ENCODE measurements at regions not wholly inside any gene's neighbourhood (a gene's known extent, or its start where the extent isn't known, plus 50 kb on each side); places are given as distances from the start of the nearest gene placed in this dataset.
"Not testable (repeated sequence)": the region's sequence is repeated elsewhere in the genome, so short reads cannot be mapped to it uniquely, and the experiment has no call there.

DNA sequence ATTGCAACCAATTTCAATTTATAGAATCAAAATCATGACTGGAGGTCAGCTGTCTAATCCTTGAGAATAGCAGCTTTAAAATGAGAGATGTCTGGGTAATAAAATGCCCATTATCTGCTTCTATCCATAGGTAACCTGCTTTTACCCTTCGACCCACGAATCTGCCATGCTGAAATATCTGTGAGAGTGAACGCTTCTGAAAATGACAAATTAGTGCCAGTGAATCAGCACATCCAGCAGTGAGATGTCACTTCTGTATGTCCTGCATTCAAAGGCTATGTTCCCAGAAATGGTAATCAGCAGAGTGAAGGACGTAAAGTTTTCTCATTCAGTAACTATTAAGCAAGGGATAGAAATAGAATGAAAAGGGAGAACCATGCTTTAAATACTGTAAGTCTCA lies 532.4 kb upstream of the ITGA1 start:
- Histone ChIP-seq H3K36me3 (ENCODE audit: insufficient read depth, low read length) (no peaks in the 10 kb centered on the region), H3K9ac (ENCODE audit: low read length) (no peak overlapping the region), H3K27me3 (ENCODE audit: control insufficient read depth in 1 of 2, insufficient read depth in 2 of 2, low read length in 2 of 2) (no peaks in the 10 kb centered on the region), H3K4me1 (ENCODE audit: insufficient read depth, low read length) (no peaks in the 10 kb centered on the region), H3K4me3 (ENCODE audit: low read depth in 1 of 2, low read length in 2 of 2) (no peak overlapping the region), H3K27ac (ENCODE audit: low read depth, low read length) (no peak overlapping the region), H3K9me3 (ENCODE audit: low read length) (no peaks in the 10 kb centered on the region)

DNA sequence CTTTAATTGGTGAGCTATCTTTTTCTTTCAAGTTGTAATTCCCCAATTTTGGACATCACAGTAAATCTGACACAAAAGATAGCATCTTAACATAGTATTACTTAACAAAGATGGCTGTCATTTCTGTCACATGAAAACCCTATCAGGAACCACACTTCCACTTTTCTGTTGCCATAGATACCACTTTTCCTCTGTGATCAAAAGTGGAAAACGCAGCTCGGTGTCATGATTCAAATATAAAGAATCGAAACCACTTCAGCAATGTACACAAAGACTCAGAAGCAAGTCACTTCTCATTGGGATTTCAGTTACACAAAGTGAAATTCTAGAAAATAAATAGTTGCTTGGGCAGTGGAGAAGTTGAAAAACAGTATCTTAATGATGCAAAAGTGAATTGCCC lies 524.9 kb upstream of the ITGA1 start:
- no peaks in the 10 kb centered on the region for H3K9me3 ChIP-seq (ENCODE audit: low read length)
- no peak overlapping the region for H3K9ac ChIP-seq (ENCODE audit: low read length)
- H3K27ac ChIP-seq (ENCODE audit: low read depth, low read length), result no peak overlapping the region
- H3K36me3 ChIP-seq (ENCODE audit: insufficient read depth, low read length), result no peaks in the 10 kb centered on the region
- H3K4me1 ChIP-seq (ENCODE audit: insufficient read depth, low read length), result no peaks in the 10 kb centered on the region
- H3K4me3 ChIP-seq (ENCODE audit: low read depth in 1 of 2, low read length in 2 of 2), result no peak overlapping the region
- H3K27me3 ChIP-seq (ENCODE audit: control insufficient read depth in 1 of 2, insufficient read depth in 2 of 2, low read length in 2 of 2), result no peaks in the 10 kb centered on the region

DNA sequence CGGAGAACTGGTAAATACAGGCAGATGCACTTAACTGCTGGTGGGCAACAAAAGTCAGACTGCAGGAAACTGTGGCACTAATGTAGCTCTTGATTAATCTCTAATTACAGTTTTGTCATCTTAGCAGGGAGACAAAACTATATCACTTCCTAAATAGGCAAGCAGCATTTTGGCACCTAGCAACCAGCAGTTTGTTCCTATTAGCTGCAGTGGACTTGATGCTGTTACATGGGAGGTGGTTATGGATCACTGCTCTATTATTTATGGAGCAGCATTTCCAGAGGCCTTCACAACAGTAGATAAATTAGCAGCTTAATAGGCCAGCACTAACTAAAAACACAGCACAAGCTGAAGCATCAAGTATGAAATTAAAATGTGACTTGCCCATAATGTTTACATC lies 518.3 kb upstream of the ITGA1 start:
- Histone ChIP-seq H3K36me3 (ENCODE audit: insufficient read depth, low read length) (no peaks in the 10 kb centered on the region), H3K9ac (ENCODE audit: low read length) (no peak overlapping the region), H3K27ac (ENCODE audit: low read depth, low read length) (no peak overlapping the region), H3K4me3 (ENCODE audit: low read depth in 1 of 2, low read length in 2 of 2) (peak overlapping the region in 1 of 2 donors; percentile 19), H3K27me3 (ENCODE audit: control insufficient read depth in 1 of 2, insufficient read depth in 2 of 2, low read length in 2 of 2) (no peaks in the 10 kb centered on the region), H3K4me1 (ENCODE audit: insufficient read depth, low read length) (no peaks in the 10 kb centered on the region), H3K9me3 (ENCODE audit: low read length) (no peaks in the 10 kb centered on the region)

DNA sequence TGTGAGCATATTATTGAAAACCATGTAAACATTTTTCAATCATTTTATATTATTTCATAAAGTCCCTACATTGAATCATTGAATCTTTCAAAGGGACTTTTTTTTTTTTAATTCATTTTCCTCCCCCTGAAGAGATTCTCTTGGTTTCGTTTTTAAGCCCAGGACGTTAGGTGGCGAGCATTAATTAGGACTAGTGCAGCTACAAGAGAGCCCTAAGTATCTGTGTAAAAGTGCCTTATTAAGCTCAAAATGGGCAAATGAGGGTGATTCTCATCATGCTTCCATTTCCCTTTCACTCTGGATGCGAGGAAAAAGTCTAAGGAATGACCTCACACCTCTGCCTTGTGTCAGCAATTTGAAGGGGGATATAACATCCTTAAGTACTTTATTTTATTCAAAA lies 517.9 kb upstream of the ITGA1 start:
- no peaks in the 10 kb centered on the region for H3K4me1 ChIP-seq (ENCODE audit: insufficient read depth, low read length)
- no peak overlapping the region for H3K9ac ChIP-seq (ENCODE audit: low read length)
- peak overlapping the region in 1 of 2 donors; percentile 19 for H3K4me3 ChIP-seq (ENCODE audit: low read depth in 1 of 2, low read length in 2 of 2)
- H3K36me3 ChIP-seq (ENCODE audit: insufficient read depth, low read length), result no peaks in the 10 kb centered on the region
- no peaks in the 10 kb centered on the region for H3K9me3 ChIP-seq (ENCODE audit: low read length)
- no peaks in the 10 kb centered on the region for H3K27me3 ChIP-seq (ENCODE audit: control insufficient read depth in 1 of 2, insufficient read depth in 2 of 2, low read length in 2 of 2)
- no peak overlapping the region for H3K27ac ChIP-seq (ENCODE audit: low read depth, low read length)

DNA sequence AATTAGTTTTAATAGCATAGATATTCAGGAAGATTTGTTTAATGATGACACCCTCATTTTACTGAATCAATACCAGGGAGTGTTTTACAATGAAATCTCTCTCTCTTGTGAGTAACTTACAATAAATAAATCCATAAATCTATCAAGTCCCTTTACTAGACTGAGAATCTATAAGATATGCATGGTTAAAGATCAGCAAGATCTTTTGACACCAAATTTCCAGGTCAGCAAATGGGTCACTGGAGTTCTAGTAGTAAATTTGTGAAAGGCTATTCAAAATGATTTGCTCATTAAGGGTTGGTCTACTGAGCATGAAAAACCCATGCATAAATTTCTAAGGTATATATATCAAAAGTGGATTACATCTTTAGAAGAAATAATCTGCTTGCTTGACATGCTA lies 512.1 kb upstream of the ITGA1 start:
- Histone ChIP-seq H3K9me3 (ENCODE audit: low read length) (no peaks in the 10 kb centered on the region), H3K9ac (ENCODE audit: low read length) (no peak overlapping the region), H3K27me3 (ENCODE audit: control insufficient read depth in 1 of 2, insufficient read depth in 2 of 2, low read length in 2 of 2) (no peaks in the 10 kb centered on the region), H3K27ac (ENCODE audit: low read depth, low read length) (no peak overlapping the region), H3K36me3 (ENCODE audit: insufficient read depth, low read length) (no peaks in the 10 kb centered on the region), H3K4me3 (ENCODE audit: low read depth in 1 of 2, low read length in 2 of 2) (no peak overlapping the region), H3K4me1 (ENCODE audit: insufficient read depth, low read length) (no peaks in the 10 kb centered on the region)

DNA sequence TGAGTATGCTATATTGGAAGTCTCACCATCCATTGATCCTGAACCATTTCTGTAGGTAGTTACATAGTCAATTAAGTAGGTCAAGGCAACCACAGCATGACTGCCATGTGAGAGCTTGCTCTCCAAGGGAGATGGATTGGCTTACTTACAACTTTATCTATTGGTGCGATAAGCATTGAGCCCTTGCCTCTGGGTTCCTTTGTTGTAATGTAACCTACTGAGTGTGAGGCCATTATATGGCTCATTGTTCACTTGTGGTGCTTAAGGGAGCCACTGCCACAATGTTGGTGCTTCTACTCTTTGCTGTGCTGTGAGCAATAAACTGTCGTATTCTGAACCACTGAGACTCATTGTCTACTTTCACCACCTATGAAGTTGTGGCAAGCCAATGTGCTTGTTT lies 510.6 kb upstream of the ITGA1 start:
- no peaks in the 10 kb centered on the region for H3K27me3 ChIP-seq (ENCODE audit: control insufficient read depth in 1 of 2, insufficient read depth in 2 of 2, low read length in 2 of 2)
- H3K9me3 ChIP-seq (ENCODE audit: low read length), result no peaks in the 10 kb centered on the region
- H3K36me3 ChIP-seq (ENCODE audit: insufficient read depth, low read length), result no peaks in the 10 kb centered on the region
- H3K4me1 ChIP-seq (ENCODE audit: insufficient read depth, low read length), result no peaks in the 10 kb centered on the region
- no peak overlapping the region for H3K4me3 ChIP-seq (ENCODE audit: low read depth in 1 of 2, low read length in 2 of 2)
- H3K27ac ChIP-seq (ENCODE audit: low read depth, low read length), result no peak overlapping the region
- no peak overlapping the region for H3K9ac ChIP-seq (ENCODE audit: low read length)

DNA sequence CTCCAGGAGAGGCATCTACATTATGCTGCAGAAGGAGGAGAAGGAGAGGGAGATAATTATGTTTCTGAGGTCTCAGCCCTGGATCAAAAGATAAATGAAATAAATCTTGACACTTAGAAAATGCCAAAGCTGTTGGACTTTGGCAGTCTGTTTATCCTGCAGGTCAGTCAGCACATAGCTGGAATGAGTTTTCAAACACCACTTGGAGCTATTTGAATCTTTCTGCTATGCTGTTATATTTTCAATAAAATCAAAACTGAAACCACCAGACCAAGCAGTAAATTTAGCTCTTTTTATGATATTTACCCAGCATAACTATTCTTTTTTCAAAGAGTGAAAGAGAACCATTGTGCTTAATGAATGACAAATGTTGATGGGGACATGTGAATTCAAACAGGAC lies 505.1 kb upstream of the ITGA1 start:
- Histone ChIP-seq H3K9ac (ENCODE audit: low read length) (no peak overlapping the region), H3K9me3 (ENCODE audit: low read length) (no peaks in the 10 kb centered on the region), H3K27me3 (ENCODE audit: control insufficient read depth in 1 of 2, insufficient read depth in 2 of 2, low read length in 2 of 2) (no peaks in the 10 kb centered on the region), H3K4me3 (ENCODE audit: low read depth in 1 of 2, low read length in 2 of 2) (no peak overlapping the region), H3K36me3 (ENCODE audit: insufficient read depth, low read length) (no peaks in the 10 kb centered on the region), H3K4me1 (ENCODE audit: insufficient read depth, low read length) (no peaks in the 10 kb centered on the region), H3K27ac (ENCODE audit: low read depth, low read length) (no peak overlapping the region)

DNA sequence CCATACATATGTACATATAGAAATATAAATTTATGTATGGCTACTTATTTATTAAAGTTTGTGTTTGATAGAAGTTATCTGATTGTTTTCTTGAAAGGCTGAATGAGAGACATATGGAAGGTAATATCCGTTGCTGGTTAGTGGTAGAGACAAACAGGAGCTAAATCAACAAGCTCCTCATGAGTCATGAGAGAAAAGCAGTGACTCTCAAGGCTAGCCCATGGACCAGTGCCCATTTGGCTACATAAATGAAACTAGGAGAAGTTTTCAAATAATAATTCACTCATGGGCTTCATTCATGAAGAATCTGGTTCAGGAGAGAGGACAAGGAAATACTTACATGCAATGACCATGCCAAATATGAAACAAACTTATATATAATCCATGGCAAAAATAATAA lies 504.5 kb upstream of the ITGA1 start:
- no peaks in the 10 kb centered on the region for H3K9me3 ChIP-seq (ENCODE audit: low read length)
- no peak overlapping the region for H3K27ac ChIP-seq (ENCODE audit: low read depth, low read length)
- no peak overlapping the region for H3K4me3 ChIP-seq (ENCODE audit: low read depth in 1 of 2, low read length in 2 of 2)
- H3K9ac ChIP-seq (ENCODE audit: low read length), result no peak overlapping the region
- H3K27me3 ChIP-seq (ENCODE audit: control insufficient read depth in 1 of 2, insufficient read depth in 2 of 2, low read length in 2 of 2), result no peaks in the 10 kb centered on the region
- no peaks in the 10 kb centered on the region for H3K36me3 ChIP-seq (ENCODE audit: insufficient read depth, low read length)
- H3K4me1 ChIP-seq (ENCODE audit: insufficient read depth, low read length), result no peaks in the 10 kb centered on the region

DNA sequence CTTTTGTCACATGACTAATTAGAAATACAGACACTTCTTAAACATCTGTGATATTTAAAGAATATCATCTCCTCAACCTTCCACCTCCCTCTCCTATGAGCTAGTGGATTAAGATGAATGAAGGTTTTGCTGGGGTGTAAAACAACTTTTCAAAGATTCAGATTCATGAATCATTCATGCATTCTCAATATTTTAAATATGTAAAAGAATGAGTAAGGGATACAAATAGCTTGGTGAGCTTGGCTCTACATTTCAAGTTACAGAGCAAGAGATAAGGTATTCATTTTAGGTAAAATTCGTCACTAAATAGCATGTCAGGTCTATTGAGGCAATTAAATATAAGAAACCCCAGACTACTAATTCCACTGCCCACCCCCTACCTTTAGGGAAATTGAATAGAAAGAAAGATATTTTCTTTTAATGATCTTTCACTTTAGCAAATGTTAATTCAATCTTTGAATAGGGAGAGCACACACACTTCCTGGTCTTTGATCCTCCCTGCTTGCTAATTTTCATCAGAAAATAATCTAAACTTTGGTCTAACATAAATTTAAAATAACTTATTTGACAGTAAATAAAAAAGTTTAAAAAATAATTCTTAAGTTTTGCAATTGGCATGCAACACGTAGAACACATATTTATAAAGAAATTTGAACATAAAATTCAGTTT lies 486.9 kb upstream of the ITGA1 start:
- Histone ChIP-seq H3K27me3 (ENCODE audit: control insufficient read depth in 1 of 2, insufficient read depth in 2 of 2, low read length in 2 of 2) (no peaks in the 10 kb centered on the region), H3K27ac (ENCODE audit: low read depth, low read length) (no peak overlapping the region), H3K9me3 (ENCODE audit: low read length) (peaks cover 7% of the 10 kb centered on the region), H3K4me1 (ENCODE audit: insufficient read depth, low read length) (no peaks in the 10 kb centered on the region), H3K9ac (ENCODE audit: low read length) (no peak overlapping the region), H3K36me3 (ENCODE audit: insufficient read depth, low read length) (no peaks in the 10 kb centered on the region), H3K4me3 (ENCODE audit: low read depth in 1 of 2, low read length in 2 of 2) (no peak overlapping the region)

DNA sequence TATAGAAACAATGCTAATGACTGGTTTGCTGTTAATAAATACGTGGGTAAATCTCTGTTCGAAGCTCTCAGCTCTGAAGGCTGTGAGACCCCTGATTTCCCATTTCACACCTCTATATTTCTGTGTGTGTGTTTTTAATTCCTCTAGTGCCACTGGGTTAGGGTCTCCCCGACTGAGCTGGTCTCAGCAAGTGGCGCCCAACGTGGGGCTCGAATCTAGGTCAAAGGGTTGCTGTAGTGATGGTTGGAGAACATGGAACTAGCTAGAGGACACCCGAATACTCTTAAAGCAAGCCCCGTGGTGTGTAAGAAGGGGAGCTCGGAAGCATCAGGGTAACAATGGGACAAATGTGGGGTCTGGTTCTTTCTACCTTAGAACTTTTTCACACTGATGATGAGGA lies 482.9 kb upstream of the ITGA1 start:
- H3K36me3 ChIP-seq (ENCODE audit: insufficient read depth, low read length); H3K9me3 ChIP-seq (ENCODE audit: low read length); H3K4me1 ChIP-seq (ENCODE audit: insufficient read depth, low read length); H3K27me3 ChIP-seq (ENCODE audit: control insufficient read depth in 1 of 2, insufficient read depth in 2 of 2, low read length in 2 of 2); H3K27ac ChIP-seq (ENCODE audit: low read depth, low read length); H3K9ac ChIP-seq (ENCODE audit: low read length); H3K4me3 ChIP-seq (ENCODE audit: low read depth in 1 of 2, low read length in 2 of 2): not testable (repeated sequence)

DNA sequence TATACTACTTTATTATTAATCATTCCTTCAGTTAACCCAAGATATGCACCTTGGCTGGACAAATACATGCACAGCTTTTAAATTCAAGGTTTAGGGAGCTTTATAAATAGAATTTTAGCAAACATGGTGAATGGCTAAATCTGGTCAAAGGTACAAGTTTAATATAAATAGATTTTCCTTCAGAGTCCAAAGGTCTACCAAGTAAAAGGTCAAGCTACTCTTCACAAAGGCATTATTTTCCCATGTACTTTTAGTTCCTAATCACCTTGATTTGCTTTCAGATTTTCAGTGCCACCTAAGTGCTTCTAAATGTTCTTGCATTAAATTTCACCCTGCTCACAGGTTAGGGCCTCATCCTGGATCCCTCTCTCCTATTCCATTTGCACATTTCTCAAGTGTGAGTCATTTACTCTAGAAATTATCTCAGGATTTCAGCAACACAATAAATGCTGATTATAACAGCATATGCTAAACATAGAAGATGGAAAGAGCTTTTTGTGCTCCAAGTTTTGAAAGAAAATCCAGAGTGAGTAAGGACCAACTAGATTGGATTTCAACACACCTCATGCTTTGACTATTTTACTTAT lies 459.4 kb upstream of the ITGA1 start:
- H3K36me3 ChIP-seq (ENCODE audit: insufficient read depth, low read length), result no peaks in the 10 kb centered on the region
- no peak overlapping the region for H3K27ac ChIP-seq (ENCODE audit: low read depth, low read length)
- H3K9ac ChIP-seq (ENCODE audit: low read length), result no peak overlapping the region

DNA sequence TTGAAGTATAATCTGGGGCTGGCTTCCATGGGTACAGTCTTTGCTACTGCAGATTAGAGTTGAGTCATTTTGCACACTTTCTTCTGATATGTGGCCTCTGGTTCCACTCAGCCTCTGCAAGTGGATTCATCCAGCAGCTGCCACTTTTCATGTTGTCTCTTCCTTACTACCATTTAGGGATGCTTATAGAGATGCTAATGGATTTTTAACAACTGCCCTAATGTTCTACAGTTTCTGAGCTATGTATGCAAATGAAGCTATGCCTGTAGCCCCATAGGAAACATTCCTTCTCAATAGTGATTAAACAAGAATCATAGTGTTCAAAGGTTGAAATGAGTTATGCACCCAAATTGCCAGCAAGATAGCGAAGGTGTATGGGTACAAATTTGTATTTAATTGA lies 456.0 kb upstream of the ITGA1 start:
- no peak overlapping the region for H3K4me3 ChIP-seq (ENCODE audit: low read depth in 1 of 2, low read length in 2 of 2)
- no peaks in the 10 kb centered on the region for H3K9me3 ChIP-seq (ENCODE audit: low read length)
- no peak overlapping the region for H3K27ac ChIP-seq (ENCODE audit: low read depth, low read length)
- no peak overlapping the region for H3K9ac ChIP-seq (ENCODE audit: low read length)
- no peaks in the 10 kb centered on the region for H3K36me3 ChIP-seq (ENCODE audit: insufficient read depth, low read length)
- H3K27me3 ChIP-seq (ENCODE audit: control insufficient read depth in 1 of 2, insufficient read depth in 2 of 2, low read length in 2 of 2), result no peaks in the 10 kb centered on the region
- H3K4me1 ChIP-seq (ENCODE audit: insufficient read depth, low read length), result no peaks in the 10 kb centered on the region

More for the DNA sequence above, 459.4 kb upstream of the ITGA1 start:
- Histone ChIP-seq H3K27me3 (ENCODE audit: control insufficient read depth in 1 of 2, insufficient read depth in 2 of 2, low read length in 2 of 2) (no peaks in the 10 kb centered on the region), H3K4me3 (ENCODE audit: low read depth in 1 of 2, low read length in 2 of 2) (no peak overlapping the region), H3K4me1 (ENCODE audit: insufficient read depth, low read length) (no peaks in the 10 kb centered on the region), H3K9me3 (ENCODE audit: low read length) (no peaks in the 10 kb centered on the region)
